ENCODE measurements at regions not wholly inside any gene's neighbourhood (a gene's known extent, or its start where the extent isn't known, plus 50 kb on each side); places are given as distances from the start of the nearest gene placed in this dataset.

GRCh38 chr10:128710098-128710797, 584.0 kb upstream of the MKI67 start:
- no peak overlapping the region for H2AFZ ChIP-seq (ENCODE audit: low read depth, low read length)
- no peak overlapping the region for H3K9ac ChIP-seq (ENCODE audit: low read length)
- TF ChIP-seq SMC3 (conservative IDR thresholded peaks at IDR 0.05; ENCODE audit: poor library complexity) = no peak
- TF ChIP-seq REST (IDR thresholded peaks at IDR 0.05; ENCODE audit: borderline replicate concordance) = no peak
- no peak for TF ChIP-seq POLR2AphosphoS5 (IDR thresholded peaks at IDR 0.05)
- no peak for TF ChIP-seq CTCF (IDR thresholded peaks at IDR 0.05; ENCODE audit: poor library complexity, severe bottlenecking)
- no peak for TF ChIP-seq TAF1 (IDR thresholded peaks at IDR 0.05; ENCODE audit: low read depth)
- TF ChIP-seq MXI1 (conservative IDR thresholded peaks at IDR 0.05; ENCODE audit: poor library complexity, severe bottlenecking) = no peak
- TF ChIP-seq EZH2 (IDR thresholded peaks at IDR 0.05; ENCODE audit: borderline replicate concordance, insufficient read depth, low read length, poor library complexity, severe bottlenecking) = no peak
- no peaks in the 10 kb centered on the region for H3F3A ChIP-seq (ENCODE audit: insufficient read depth, low read length, poor library complexity, severe bottlenecking)
- no peaks in the 10 kb centered on the region for H3K9me2 ChIP-seq (ENCODE audit: insufficient read depth, low read length)
- no peak overlapping the region for H3K4me2 ChIP-seq (ENCODE audit: low read length)
- H3K4me3 ChIP-seq (ENCODE audit: low read length) = no peak overlapping the region
- no peaks in the 10 kb centered on the region for H3K79me2 ChIP-seq (replicated peaks; ENCODE audit: insufficient read depth, low read length)
- peaks cover 4% of the 10 kb centered on the region for H3K27me3 ChIP-seq (ENCODE audit: insufficient read depth, low read depth, low read length)
- no peaks in the 10 kb centered on the region for H3K36me3 ChIP-seq (ENCODE audit: insufficient read depth, low read length)
- H3K27ac ChIP-seq (ENCODE audit: low read length) = no peak overlapping the region
- H4K20me1 ChIP-seq (ENCODE audit: insufficient read depth) = no peaks in the 10 kb centered on the region
- no peaks in the 10 kb centered on the region for H3K9me3 ChIP-seq (ENCODE audit: low read length)

- no peaks in the 10 kb centered on the region for H3K9me2 ChIP-seq (ENCODE audit: insufficient read depth, low read length)
- H3K4me3 ChIP-seq (ENCODE audit: low read length) = no peak overlapping the region
- H3K27me3 ChIP-seq (ENCODE audit: insufficient read depth, low read depth, low read length) = no peaks in the 10 kb centered on the region
- H3K36me3 ChIP-seq (ENCODE audit: insufficient read depth, low read length) = no peaks in the 10 kb centered on the region
- H3K79me2 ChIP-seq (replicated peaks; ENCODE audit: insufficient read depth, low read length) = no peaks in the 10 kb centered on the region
- no peak overlapping the region for H3K27ac ChIP-seq (ENCODE audit: low read length)
- no peaks in the 10 kb centered on the region for H4K20me1 ChIP-seq (ENCODE audit: insufficient read depth)
- H2AFZ ChIP-seq (ENCODE audit: low read depth, low read length) = no peak overlapping the region
- H3K9ac ChIP-seq (ENCODE audit: low read length) = no peak overlapping the region
- H3K9me3 ChIP-seq (ENCODE audit: low read length) = no peaks in the 10 kb centered on the region
- H3F3A ChIP-seq (ENCODE audit: insufficient read depth, low read length, poor library complexity, severe bottlenecking) = no peaks in the 10 kb centered on the region
- no peak for TF ChIP-seq MXI1 (conservative IDR thresholded peaks at IDR 0.05; ENCODE audit: poor library complexity, severe bottlenecking)
- TF ChIP-seq TAF1 (IDR thresholded peaks at IDR 0.05; ENCODE audit: low read depth) = no peak
- TF ChIP-seq SMC3 (conservative IDR thresholded peaks at IDR 0.05; ENCODE audit: poor library complexity) = no peak
- TF ChIP-seq RAD21 (conservative IDR thresholded peaks at IDR 0.05) = no peak
- no peak overlapping the region for H3K4me2 ChIP-seq (ENCODE audit: low read length)
These were observed 584.6 kb upstream of the MKI67 start for GRCh38 chr10:128710798-128711183.

GRCh38 chr10:128711806-128712205, 585.6 kb upstream of the MKI67 start:
- Histone ChIP-seq H3F3A (ENCODE audit: insufficient read depth, low read length, poor library complexity, severe bottlenecking) (no peaks in the 10 kb centered on the region), H4K20me1 (ENCODE audit: insufficient read depth) (no peaks in the 10 kb centered on the region), H2AFZ (ENCODE audit: low read depth, low read length) (no peak overlapping the region), H3K27ac (ENCODE audit: low read length) (no peak overlapping the region), H3K36me3 (ENCODE audit: insufficient read depth, low read length) (no peaks in the 10 kb centered on the region), H3K9me2 (ENCODE audit: insufficient read depth, low read length) (no peaks in the 10 kb centered on the region), H3K9me3 (ENCODE audit: low read length) (no peaks in the 10 kb centered on the region), H3K27me3 (ENCODE audit: insufficient read depth, low read depth, low read length) (no peaks in the 10 kb centered on the region), H3K4me2 (ENCODE audit: low read length) (no peak overlapping the region), H3K4me3 (ENCODE audit: low read length) (no peak overlapping the region), H3K79me2 (replicated peaks; ENCODE audit: insufficient read depth, low read length) (no peaks in the 10 kb centered on the region), H3K9ac (ENCODE audit: low read length) (no peak overlapping the region)
- TF ChIP-seq POLR2AphosphoS5 (IDR thresholded peaks at IDR 0.05) (no peak), EP300 (conservative IDR thresholded peaks at IDR 0.05; ENCODE audit: poor library complexity, severe bottlenecking) (no peak), TAF1 (IDR thresholded peaks at IDR 0.05; ENCODE audit: low read depth) (no peak), MXI1 (conservative IDR thresholded peaks at IDR 0.05; ENCODE audit: poor library complexity, severe bottlenecking) (no peak), EZH2 (IDR thresholded peaks at IDR 0.05; ENCODE audit: borderline replicate concordance, insufficient read depth, low read length, poor library complexity, severe bottlenecking) (no peak)
